GM21367 (cell line): ENCODE measurements at regions not wholly inside any gene's neighbourhood (a gene's known extent, or its start where the extent isn't known, plus 50 kb on each side); places are given as distances from the start of the nearest gene placed in this dataset.
"Not testable (repeated sequence)": the region's sequence is repeated elsewhere in the genome, so short reads cannot be mapped to it uniquely, and the experiment has no call there.

Experiments used
- ATAC-seq: cut with Tn5 transposase; IDR thresholded peaks from one replicate; pipeline ENCODE4 v1.9.1; 2021; ENCODE audit not compliant: unreplicated experiment

DNA sequence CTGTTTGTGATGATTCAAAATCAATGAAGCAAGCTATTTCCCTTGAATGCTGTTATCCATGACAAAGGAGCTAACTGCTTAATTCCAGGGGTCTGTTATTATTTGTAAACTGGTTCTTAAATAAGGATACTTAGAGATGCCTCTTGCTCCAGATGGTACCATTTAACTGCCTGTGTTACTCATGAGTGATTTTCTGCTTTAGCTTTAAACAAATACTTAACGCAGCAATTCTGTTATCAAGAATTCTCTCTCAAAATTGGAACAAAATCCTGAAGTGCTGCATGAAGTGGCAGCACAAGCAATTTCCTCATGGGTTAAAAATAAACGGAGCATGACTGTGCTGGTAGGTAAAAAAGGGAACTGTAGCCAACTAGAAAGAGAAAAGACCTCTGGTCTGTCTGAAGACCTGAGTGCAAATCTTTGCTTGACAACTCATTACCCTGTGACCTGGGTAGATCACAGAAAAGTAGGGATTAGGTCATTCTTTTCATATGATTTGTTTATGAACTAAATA lies 62.5 kb upstream of the GBE1 start:
- peak; percentile 91 for ATAC-seq

DNA sequence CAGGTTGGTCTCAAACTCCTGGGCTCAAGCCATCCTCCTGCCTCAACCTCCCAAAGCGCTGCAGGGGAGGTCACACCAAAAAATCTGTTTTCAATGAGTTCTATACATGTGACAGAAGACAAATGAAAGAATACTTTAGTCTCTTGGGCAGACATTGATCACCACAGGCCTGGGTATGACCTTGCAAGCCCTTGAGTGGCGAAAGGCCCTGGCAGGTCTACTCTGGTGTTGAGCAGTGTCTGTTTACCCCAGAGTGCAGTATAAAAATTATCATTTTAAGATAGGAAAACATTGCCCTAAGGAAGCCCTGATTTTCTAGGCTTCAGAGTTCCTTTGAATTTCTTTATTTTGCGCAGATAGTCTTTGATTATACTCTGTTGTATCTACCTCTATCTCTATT lies 61.6 kb upstream of the GBE1 start:
- ATAC-seq = no peak

DNA sequence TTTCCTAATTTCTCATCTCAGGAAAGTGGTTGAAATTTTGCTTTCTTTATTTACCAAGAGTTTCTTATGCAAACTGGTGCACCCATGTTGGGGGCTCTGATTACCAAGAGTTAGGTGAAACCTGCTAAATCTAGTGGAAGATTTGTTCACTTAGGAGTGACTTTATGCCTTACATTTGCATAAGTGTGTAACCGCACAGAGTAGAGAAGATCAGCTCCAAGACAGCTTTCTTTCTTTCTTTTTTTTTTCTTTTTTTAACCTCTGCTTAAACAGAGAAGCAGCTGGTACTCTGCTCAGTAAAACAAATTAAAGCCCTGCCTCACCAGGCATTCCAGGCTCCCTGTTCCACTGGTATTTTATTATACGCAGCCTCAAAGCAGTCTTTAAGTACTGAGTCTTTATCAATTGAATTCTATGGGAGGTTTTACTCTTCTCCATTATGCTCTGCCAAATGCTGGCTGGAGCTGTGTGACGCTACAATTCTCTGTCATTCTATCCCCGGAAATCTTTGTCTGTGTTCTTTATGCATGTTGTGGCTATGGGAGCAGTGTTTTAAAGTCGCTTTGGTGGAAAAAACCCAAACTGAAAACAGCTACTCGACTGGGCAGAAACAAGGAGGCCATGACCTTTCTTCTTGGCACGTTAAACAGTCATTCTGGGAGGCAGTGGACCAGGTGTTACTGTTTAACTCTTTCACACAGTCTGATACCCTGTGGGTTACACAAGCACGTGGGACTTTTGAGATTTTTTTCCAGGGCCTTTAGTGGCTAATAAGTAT lies 55.2 kb upstream of the GBE1 start:
- peak; percentile 95 for ATAC-seq

DNA sequence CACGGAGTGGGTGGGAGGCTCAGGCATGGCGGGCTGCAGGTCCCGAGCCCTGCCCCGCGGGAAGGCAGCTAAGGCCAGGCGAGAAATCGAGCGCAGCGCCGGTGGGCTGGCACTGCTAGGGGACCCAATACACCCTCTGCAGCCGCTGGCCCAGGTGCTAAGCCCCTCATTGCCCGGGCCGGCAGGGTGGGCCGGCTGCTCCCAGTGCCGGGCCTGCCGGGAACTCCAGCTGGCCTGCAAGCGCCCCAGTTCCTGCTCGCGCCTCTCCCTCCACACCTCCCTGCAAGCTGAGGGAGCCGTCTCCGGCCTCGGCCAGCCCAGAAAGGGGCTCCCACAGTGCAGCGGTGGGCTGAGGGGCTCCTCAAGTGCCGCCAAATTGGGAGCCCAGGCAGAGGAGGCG lies 50.7 kb upstream of the GBE1 start:
- not testable (repeated sequence) for ATAC-seq
